ENCODE measurements at regions not wholly inside any gene's neighbourhood (a gene's known extent, or its start where the extent isn't known, plus 50 kb on each side); places are given as distances from the start of the nearest gene placed in this dataset.

GRCh38 chr12:18151036-18151435 is 61.0 kb upstream of the RERGL start:
- Histone ChIP-seq H3K9ac (ENCODE audit: low read length) (no peak overlapping the region), H3K4me1 (ENCODE audit: control insufficient read depth, insufficient read depth, low read length) (peaks cover 10% of the 10 kb centered on the region), H3K4me3 (ENCODE audit: low read length) (no peak overlapping the region), H3K36me3 (ENCODE audit: control insufficient read depth, insufficient read depth, low read length, severe bottlenecking) (no peaks in the 10 kb centered on the region), H3K27me3 (replicated peaks; ENCODE audit: control insufficient read depth, insufficient read depth, low read length) (no peaks in the 10 kb centered on the region), H3K9me3 (ENCODE audit: control insufficient read depth, low read length) (no peaks in the 10 kb centered on the region)
- DNase-seq (ENCODE audit: low read depth) = no peak

GRCh38 chr12:18148961-18149360 is 59.0 kb upstream of the RERGL start:
- Histone ChIP-seq H3K4me1 (ENCODE audit: control insufficient read depth, insufficient read depth, low read length) (peaks cover 14% of the 10 kb centered on the region), H3K27me3 (replicated peaks; ENCODE audit: control insufficient read depth, insufficient read depth, low read length) (no peaks in the 10 kb centered on the region), H3K4me3 (ENCODE audit: low read length) (no peak overlapping the region), H3K9me3 (ENCODE audit: control insufficient read depth, low read length) (no peaks in the 10 kb centered on the region), H3K36me3 (ENCODE audit: control insufficient read depth, insufficient read depth, low read length, severe bottlenecking) (no peaks in the 10 kb centered on the region), H3K9ac (ENCODE audit: low read length) (no peak overlapping the region)
- no peak for DNase-seq (ENCODE audit: low read depth)

GRCh38 chr12:18146363-18146762 is 56.4 kb upstream of the RERGL start:
- Histone ChIP-seq H3K9me3 (ENCODE audit: control insufficient read depth, low read length) (no peaks in the 10 kb centered on the region), H3K4me3 (ENCODE audit: low read length) (peak overlapping the region; percentile 45), H3K27me3 (replicated peaks; ENCODE audit: control insufficient read depth, insufficient read depth, low read length) (no peaks in the 10 kb centered on the region), H3K9ac (ENCODE audit: low read length) (peak overlapping the region; percentile 53), H3K4me1 (ENCODE audit: control insufficient read depth, insufficient read depth, low read length) (peaks cover 20% of the 10 kb centered on the region), H3K36me3 (ENCODE audit: control insufficient read depth, insufficient read depth, low read length, severe bottlenecking) (no peaks in the 10 kb centered on the region)
- no peak for DNase-seq (ENCODE audit: low read depth)

- Histone ChIP-seq H3K9me3 (ENCODE audit: control insufficient read depth, low read length) (no peaks in the 10 kb centered on the region), H3K4me1 (ENCODE audit: control insufficient read depth, insufficient read depth, low read length) (peaks cover 24% of the 10 kb centered on the region), H3K4me3 (ENCODE audit: low read length) (peak overlapping the region; percentile 45), H3K9ac (ENCODE audit: low read length) (peak overlapping the region; percentile 53), H3K36me3 (ENCODE audit: control insufficient read depth, insufficient read depth, low read length, severe bottlenecking) (no peaks in the 10 kb centered on the region), H3K27me3 (replicated peaks; ENCODE audit: control insufficient read depth, insufficient read depth, low read length) (no peaks in the 10 kb centered on the region)
- DNase-seq (ENCODE audit: low read depth) = no peak
Observed at GRCh38 chr12:18145924-18146323, 55.9 kb upstream of the RERGL start.

- H3K9me3 ChIP-seq (ENCODE audit: control insufficient read depth, low read length) = no peaks in the 10 kb centered on the region
- peak; percentile 51 for DNase-seq (ENCODE audit: low read depth)
- H3K4me1 ChIP-seq (ENCODE audit: control insufficient read depth, insufficient read depth, low read length) = peaks cover 27% of the 10 kb centered on the region
- H3K4me3 ChIP-seq (ENCODE audit: low read length) = peak overlapping the region; percentile 38
- H3K9ac ChIP-seq (ENCODE audit: low read length) = peak overlapping the region; percentile 40
- no peaks in the 10 kb centered on the region for H3K27me3 ChIP-seq (replicated peaks; ENCODE audit: control insufficient read depth, insufficient read depth, low read length)
- H3K36me3 ChIP-seq (ENCODE audit: control insufficient read depth, insufficient read depth, low read length, severe bottlenecking) = no peaks in the 10 kb centered on the region
Observed at GRCh38 chr12:18141048-18141982, 51.3 kb upstream of the RERGL start.

- Histone ChIP-seq H3K27me3 (replicated peaks; ENCODE audit: control insufficient read depth, insufficient read depth, low read length) (no peaks in the 10 kb centered on the region), H3K4me3 (ENCODE audit: low read length) (no peak overlapping the region), H3K9ac (ENCODE audit: low read length) (no peak overlapping the region), H3K9me3 (ENCODE audit: control insufficient read depth, low read length) (no peaks in the 10 kb centered on the region), H3K4me1 (ENCODE audit: control insufficient read depth, insufficient read depth, low read length) (peaks cover 31% of the 10 kb centered on the region), H3K36me3 (ENCODE audit: control insufficient read depth, insufficient read depth, low read length, severe bottlenecking) (no peaks in the 10 kb centered on the region)
- peak; percentile 85 for DNase-seq (ENCODE audit: low read depth)
Observed at GRCh38 chr12:18139989-18140596, 50.1 kb upstream of the RERGL start.
